SK-N-SH (cell line): ENCODE measurements at regions not wholly inside any gene's neighbourhood (a gene's known extent, or its start where the extent isn't known, plus 50 kb on each side); places are given as distances from the start of the nearest gene placed in this dataset.

ENCODE experiments used
- CTCF ChIA-PET: fragments of 300-600, 350-600 bp; formaldehyde crosslinking; extraction: SDS; loops from one replicate; lab custom pipeline; 2021; lab: Yijun Ruan, JAX
- POLR2A ChIA-PET: fragments of 350-600 bp; sonication (Branson Sonifier 250); formaldehyde crosslinking; extraction: SDS; loops from one replicate; lab custom pipeline; 2020; ENCODE audit warnings: antibody characterized with exemption, inconsistent platforms; lab: Yijun Ruan, JAX
- DNase-seq: peaks from one replicate; pipeline ENCODE4 v3.0.0; 2012
- H2AFZ ChIP-seq: fragments of 200-600 bp; sonication (generic); 2 replicates; pipeline ENCODE4 v1.8.1; 2016; ENCODE audit warnings: antibody characterized with exemption, mild to moderate bottlenecking, low read depth
- H3F3A ChIP-seq: fragments of 200-600 bp; sonication (generic); replicated peaks from 2 replicates; pipeline ENCODE3; 2016; ENCODE audit warnings: antibody characterized with exemption, mild to moderate bottlenecking; ENCODE audit not compliant: insufficient read depth
- H3K27ac ChIP-seq, 2 experiments: fragments of 200-500 bp in 1 of 2; fragments of 200-600 bp in 1 of 2; sonication (Bioruptor generic) in 1 of 2; sonication (generic), shearing (Covaris generic) in 1 of 2; 2 replicates each; pipeline versions ENCODE4 v1.5.1 to v1.6.1; 2014 to 2016; ENCODE audit warnings: low read depth in 2 of 2, inconsistent platforms in 1 of 2, low read length in 1 of 2, mild to moderate bottlenecking in 1 of 2, mixed read lengths in 1 of 2
- H3K27me3 ChIP-seq: fragments of 200-600 bp; sonication (generic), shearing (Covaris generic); 2 replicates; pipeline ENCODE4 v1.6.1; 2016; ENCODE audit warnings: mixed run types; ENCODE audit not compliant: insufficient read depth
- H3K36me3 ChIP-seq, 2 experiments: fragments of 200-500 bp in 1 of 2; fragments of 200-600 bp in 1 of 2; sonication (Bioruptor generic) in 1 of 2; sonication (generic) in 1 of 2; replicated peaks in 1 of 2; 2 replicates each; pipeline versions ENCODE3 to v1.5.1; 2014 to 2016; ENCODE audit warnings: low read length in 1 of 2, mild to moderate bottlenecking in 1 of 2; ENCODE audit not compliant: insufficient read depth in 2 of 2, control insufficient read depth in 1 of 2
- H3K4me1 ChIP-seq, 2 experiments: fragments of 200-500 bp in 1 of 2; fragments of 200-600 bp in 1 of 2; sonication (Bioruptor generic) in 1 of 2; sonication (generic), shearing (Covaris generic) in 1 of 2; 2 replicates each; pipeline versions ENCODE4 v1.5.1 to v1.6.1; 2014 to 2016; ENCODE audit warnings: low read depth in 1 of 2, low read length in 1 of 2, mixed run types in 1 of 2; ENCODE audit not compliant: insufficient read depth in 2 of 2, control insufficient read depth in 1 of 2
- H3K4me2 ChIP-seq: fragments of 200-600 bp; sonication (generic), shearing (Covaris generic); 2 replicates; pipeline ENCODE4 v1.6.1; 2017; ENCODE audit warnings: mixed run types
- H3K4me3 ChIP-seq, 2 experiments: fragments of 200-500 bp in 1 of 2; fragments of 200-600 bp in 1 of 2; sonication (Bioruptor generic) in 1 of 2; sonication (generic), shearing (Covaris generic) in 1 of 2; 2 replicates each; pipeline versions ENCODE4 v1.5.1 to v1.8.1; 2014 to 2016; ENCODE audit warnings: low read depth in 2 of 2, inconsistent platforms in 1 of 2, low read length in 1 of 2, mild to moderate bottlenecking in 1 of 2, mixed read lengths in 1 of 2, moderate library complexity in 1 of 2
- H3K79me2 ChIP-seq: fragments of 200-600 bp; sonication (generic); 2 replicates; pipeline ENCODE4 v1.8.1; 2017; ENCODE audit warnings: mild to moderate bottlenecking; ENCODE audit not compliant: insufficient read depth
- H3K9ac ChIP-seq: fragments of 200-600 bp; sonication (generic); 2 replicates; pipeline ENCODE4 v1.6.1; 2017; ENCODE audit warnings: mixed run types
- H3K9me2 ChIP-seq: fragments of 200-600 bp; sonication (generic); 2 replicates; pipeline ENCODE4 v1.6.1; 2017; ENCODE audit warnings: mixed run types
- H3K9me3 ChIP-seq: fragments of 200-600 bp; sonication (generic); 2 replicates; pipeline ENCODE4 v1.6.1; 2017; ENCODE audit warnings: mixed run types, mild to moderate bottlenecking, moderate library complexity
- H4K20me1 ChIP-seq: fragments of 200-600 bp; sonication (generic); 2 replicates; pipeline ENCODE4 v1.6.1; 2017; ENCODE audit warnings: mild to moderate bottlenecking, mixed run types; ENCODE audit not compliant: insufficient read depth
- CHD2 ChIP-seq: fragments of 150-350 bp; IDR thresholded peaks from 2 replicates; pipeline ENCODE4 v1.6.1; 2018; ENCODE audit warnings: low read length; ENCODE audit not compliant: partially characterized antibody
- ELF1 ChIP-seq: IDR thresholded peaks from 2 replicates; pipeline ENCODE4 v1.4.0; 2012
- EP300 ChIP-seq, 2 experiments: IDR thresholded peaks; 2 replicates each; pipeline versions ENCODE4 v1.4.0 to v1.6.1; 2012; ENCODE audit warnings: borderline replicate concordance in 1 of 2, low read depth in 1 of 2, low read length in 1 of 2
- FOSL2 ChIP-seq: IDR thresholded peaks from 2 replicates; pipeline ENCODE4 v1.4.0; 2012; ENCODE audit warnings: low read depth, mild to moderate bottlenecking, moderate library complexity, borderline replicate concordance
- FOXJ3 ChIP-seq: sonication (generic); formaldehyde crosslinking; IDR thresholded peaks from 2 replicates; pipeline ENCODE4 v1.5.1; 2020; ENCODE audit warnings: mild to moderate bottlenecking, missing genetic modification reagents
- FOXM1 ChIP-seq: IDR thresholded peaks from 2 replicates; pipeline ENCODE4 v1.4.0; 2012; ENCODE audit warnings: low read depth, mild to moderate bottlenecking
- GABPA ChIP-seq: IDR thresholded peaks from 2 replicates; pipeline ENCODE4 v1.4.0; 2012; ENCODE audit warnings: low read depth, mild to moderate bottlenecking
- POLR2AphosphoS5 ChIP-seq: IDR thresholded peaks from 2 replicates; pipeline ENCODE4 v1.6.1; 2012; ENCODE audit warnings: low read depth, low read length
- RCOR1 ChIP-seq: fragments of 150-350 bp; IDR thresholded peaks from 2 replicates; pipeline ENCODE4 v1.6.1; 2017; ENCODE audit warnings: antibody characterized with exemption, low read length
- TAF1 ChIP-seq: IDR thresholded peaks from 2 replicates; pipeline ENCODE4 v1.6.1; 2012; ENCODE audit warnings: low read depth, mild to moderate bottlenecking, low read length, moderate library complexity, borderline replicate concordance
- YY1 ChIP-seq: IDR thresholded peaks from 2 replicates; pipeline ENCODE4 v1.4.0; 2012; ENCODE audit warnings: low read depth, mild to moderate bottlenecking
- WGBS: methylation state at CpG from one replicate; pipeline ENCODE4 v1.1.6; 2017; ENCODE audit warnings: low lambda C conversion rate; 5-methylcytosine and 5-hydroxymethylcytosine counted together
- TF ChIP-seq, protein P1 (sequence below): IDR thresholded peaks from 2 replicates; pipeline ENCODE4 v1.4.0; 2012; ENCODE audit warnings: low read depth, borderline replicate concordance
- TF ChIP-seq, protein P2 (sequence below): IDR thresholded peaks from 2 replicates; pipeline ENCODE4 v1.6.1; 2012; ENCODE audit warnings: mild to moderate bottlenecking, low read depth, low read length, moderate library complexity
- TF ChIP-seq, protein P3 (sequence below): IDR thresholded peaks from 2 replicates; pipeline ENCODE4 v1.4.0; 2012; ENCODE audit warnings: low read depth
- TF ChIP-seq, protein P4 (sequence below): fragments of 150-350 bp; IDR thresholded peaks from 2 replicates; pipeline ENCODE4 v1.6.1; 2017; ENCODE audit warnings: antibody characterized with exemption, low read length, low read depth, borderline replicate concordance

DNA sequence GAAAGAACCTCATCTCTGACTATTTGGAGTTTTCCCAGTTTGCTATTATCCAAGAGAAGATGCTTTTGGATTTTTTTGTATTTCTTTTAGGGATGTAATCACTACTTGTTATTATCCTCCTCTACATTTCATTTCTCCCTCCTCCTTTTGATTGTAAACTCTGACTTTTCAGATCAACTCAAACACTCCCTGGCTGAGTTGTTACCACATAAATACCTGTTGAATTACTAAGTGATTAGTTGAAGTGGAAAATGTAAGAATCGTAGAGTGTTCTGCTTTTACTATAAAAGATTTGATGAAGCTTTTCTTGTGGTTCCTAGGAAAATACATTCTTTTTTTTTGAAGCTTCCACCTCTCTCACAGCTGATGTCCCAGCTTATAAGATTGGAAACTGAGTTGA is 164.1 kb upstream of the C1GALT1 start:
- no peak for TF ChIP-seq GABPA
- no peak for TF ChIP-seq EP300 (IDR thresholded peaks at IDR 0.05; ENCODE audit: borderline replicate concordance in 1 of 2, low read depth in 1 of 2, low read length in 1 of 2)
- TF ChIP-seq, protein P1, sequence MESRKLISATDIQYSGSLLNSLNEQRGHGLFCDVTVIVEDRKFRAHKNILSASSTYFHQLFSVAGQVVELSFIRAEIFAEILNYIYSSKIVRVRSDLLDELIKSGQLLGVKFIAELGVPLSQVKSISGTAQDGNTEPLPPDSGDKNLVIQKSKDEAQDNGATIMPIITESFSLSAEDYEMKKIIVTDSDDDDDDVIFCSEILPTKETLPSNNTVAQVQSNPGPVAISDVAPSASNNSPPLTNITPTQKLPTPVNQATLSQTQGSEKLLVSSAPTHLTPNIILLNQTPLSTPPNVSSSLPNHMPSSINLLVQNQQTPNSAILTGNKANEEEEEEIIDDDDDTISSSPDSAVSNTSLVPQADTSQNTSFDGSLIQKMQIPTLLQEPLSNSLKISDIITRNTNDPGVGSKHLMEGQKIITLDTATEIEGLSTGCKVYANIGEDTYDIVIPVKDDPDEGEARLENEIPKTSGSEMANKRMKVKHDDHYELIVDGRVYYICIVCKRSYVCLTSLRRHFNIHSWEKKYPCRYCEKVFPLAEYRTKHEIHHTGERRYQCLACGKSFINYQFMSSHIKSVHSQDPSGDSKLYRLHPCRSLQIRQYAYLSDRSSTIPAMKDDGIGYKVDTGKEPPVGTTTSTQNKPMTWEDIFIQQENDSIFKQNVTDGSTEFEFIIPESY, result no peak
- no peak for TF ChIP-seq TAF1
- TF ChIP-seq CHD2, result no peak
- TF ChIP-seq YY1, result no peak
- no peak for TF ChIP-seq FOSL2
- TF ChIP-seq RCOR1, result no peak
- no peak for TF ChIP-seq FOXJ3
- TF ChIP-seq ELF1, result no peak
- no peak for TF ChIP-seq FOXM1
- no peak for TF ChIP-seq POLR2AphosphoS5
- TF ChIP-seq, protein P2, sequence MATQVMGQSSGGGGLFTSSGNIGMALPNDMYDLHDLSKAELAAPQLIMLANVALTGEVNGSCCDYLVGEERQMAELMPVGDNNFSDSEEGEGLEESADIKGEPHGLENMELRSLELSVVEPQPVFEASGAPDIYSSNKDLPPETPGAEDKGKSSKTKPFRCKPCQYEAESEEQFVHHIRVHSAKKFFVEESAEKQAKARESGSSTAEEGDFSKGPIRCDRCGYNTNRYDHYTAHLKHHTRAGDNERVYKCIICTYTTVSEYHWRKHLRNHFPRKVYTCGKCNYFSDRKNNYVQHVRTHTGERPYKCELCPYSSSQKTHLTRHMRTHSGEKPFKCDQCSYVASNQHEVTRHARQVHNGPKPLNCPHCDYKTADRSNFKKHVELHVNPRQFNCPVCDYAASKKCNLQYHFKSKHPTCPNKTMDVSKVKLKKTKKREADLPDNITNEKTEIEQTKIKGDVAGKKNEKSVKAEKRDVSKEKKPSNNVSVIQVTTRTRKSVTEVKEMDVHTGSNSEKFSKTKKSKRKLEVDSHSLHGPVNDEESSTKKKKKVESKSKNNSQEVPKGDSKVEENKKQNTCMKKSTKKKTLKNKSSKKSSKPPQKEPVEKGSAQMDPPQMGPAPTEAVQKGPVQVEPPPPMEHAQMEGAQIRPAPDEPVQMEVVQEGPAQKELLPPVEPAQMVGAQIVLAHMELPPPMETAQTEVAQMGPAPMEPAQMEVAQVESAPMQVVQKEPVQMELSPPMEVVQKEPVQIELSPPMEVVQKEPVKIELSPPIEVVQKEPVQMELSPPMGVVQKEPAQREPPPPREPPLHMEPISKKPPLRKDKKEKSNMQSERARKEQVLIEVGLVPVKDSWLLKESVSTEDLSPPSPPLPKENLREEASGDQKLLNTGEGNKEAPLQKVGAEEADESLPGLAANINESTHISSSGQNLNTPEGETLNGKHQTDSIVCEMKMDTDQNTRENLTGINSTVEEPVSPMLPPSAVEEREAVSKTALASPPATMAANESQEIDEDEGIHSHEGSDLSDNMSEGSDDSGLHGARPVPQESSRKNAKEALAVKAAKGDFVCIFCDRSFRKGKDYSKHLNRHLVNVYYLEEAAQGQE, result no peak
- TF ChIP-seq, protein P3, sequence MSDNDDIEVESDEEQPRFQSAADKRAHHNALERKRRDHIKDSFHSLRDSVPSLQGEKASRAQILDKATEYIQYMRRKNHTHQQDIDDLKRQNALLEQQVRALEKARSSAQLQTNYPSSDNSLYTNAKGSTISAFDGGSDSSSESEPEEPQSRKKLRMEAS, result no peak
- TF ChIP-seq, protein P4, sequence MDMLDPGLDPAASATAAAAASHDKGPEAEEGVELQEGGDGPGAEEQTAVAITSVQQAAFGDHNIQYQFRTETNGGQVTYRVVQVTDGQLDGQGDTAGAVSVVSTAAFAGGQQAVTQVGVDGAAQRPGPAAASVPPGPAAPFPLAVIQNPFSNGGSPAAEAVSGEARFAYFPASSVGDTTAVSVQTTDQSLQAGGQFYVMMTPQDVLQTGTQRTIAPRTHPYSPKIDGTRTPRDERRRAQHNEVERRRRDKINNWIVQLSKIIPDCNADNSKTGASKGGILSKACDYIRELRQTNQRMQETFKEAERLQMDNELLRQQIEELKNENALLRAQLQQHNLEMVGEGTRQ, result no peak
- Histone ChIP-seq H3K4me2 (no peak overlapping the region), H2AFZ (no peak overlapping the region), H3K4me3 (no peak overlapping the region), H3K9ac (no peak overlapping the region), H3K4me1 (peaks cover 0 to 14% of the 10 kb centered on the region in 2 experiments; a peak in 2 of 4 replicates), H3K9me2 (no peaks in the 10 kb centered on the region), H3K27me3 (no peaks in the 10 kb centered on the region), H3K79me2 (no peaks in the 10 kb centered on the region), H4K20me1 (no peaks in the 10 kb centered on the region), H3K36me3 (no peaks in the 10 kb centered on the region), H3K9me3 (no peaks in the 10 kb centered on the region), H3F3A (no peaks in the 10 kb centered on the region), H3K27ac (no peak overlapping the region)
- WGBS, result 33% methylated on average over 1 of the region's 1 CpG
- ChIA-PET POLR2A (no interaction called here), CTCF (interaction anchor here (0.6 kb wide), 1 partner anchor 128 kb away, joined by 4 read pairs; no protein-coding TSS in a partner anchor)
- DNase-seq, result no peak
